ENCODE measurements at regions not wholly inside any gene's neighbourhood (a gene's known extent, or its start where the extent isn't known, plus 50 kb on each side); places are given as distances from the start of the nearest gene placed in this dataset.
A peak's percentile ranks its signal among the peaks of the same experiment; 100 is the strongest.

DNA sequence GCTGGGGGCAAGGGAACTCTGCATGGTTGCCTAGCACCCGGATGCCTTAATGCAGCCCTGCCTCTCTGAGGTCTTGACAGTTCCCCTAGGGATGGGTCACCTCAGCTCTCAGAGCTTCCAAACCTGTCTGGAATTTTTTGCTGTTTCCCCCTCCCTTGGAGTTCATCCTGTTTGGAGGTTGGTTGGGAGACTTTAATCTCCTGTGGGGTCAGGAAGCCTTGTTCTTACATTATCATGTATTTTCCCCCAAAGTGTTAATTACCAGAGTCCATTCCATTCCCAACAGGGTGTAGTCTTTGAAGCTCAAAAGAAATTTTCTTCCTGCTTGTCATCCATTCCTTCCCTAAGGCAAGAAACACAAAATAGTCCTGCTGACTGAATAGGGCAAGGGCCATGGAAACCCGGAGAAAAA, 150.3 kb upstream of the SPRY4 start:
- no peak for DNase-seq (ENCODE audit: low read depth in 2 of 2)

DNA sequence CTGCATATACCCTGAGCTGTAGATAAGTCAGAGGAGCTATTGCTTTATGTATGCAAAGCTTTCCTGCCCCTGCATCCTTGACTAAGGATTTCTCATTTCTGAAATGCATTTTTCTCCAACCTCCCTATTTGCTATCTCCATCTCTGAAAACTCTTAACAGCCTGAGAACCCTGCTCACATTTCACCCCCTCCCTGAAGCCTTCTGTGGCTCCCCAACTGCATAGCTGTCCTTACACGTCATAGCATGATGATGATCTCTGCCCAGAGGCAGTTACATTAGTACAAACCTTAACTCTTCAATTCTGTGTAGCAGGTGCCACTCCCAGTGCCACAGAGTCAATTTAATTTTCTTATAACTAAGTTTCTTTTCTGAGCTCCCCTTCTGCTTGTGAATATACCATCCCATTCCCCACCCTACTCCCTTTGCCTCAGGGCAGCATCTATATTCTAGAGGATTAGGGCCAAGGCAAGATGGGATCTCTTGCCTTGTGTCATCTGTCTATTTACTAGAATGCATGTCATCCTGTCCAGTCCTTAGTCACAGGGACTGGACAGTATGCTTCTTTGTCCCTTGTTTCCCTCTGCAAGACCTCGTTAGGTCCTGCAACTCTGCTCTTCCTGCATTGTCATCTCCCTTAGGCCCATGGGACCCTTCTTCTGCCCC, 149.7 kb upstream of the SPRY4 start:
- no peak for DNase-seq (ENCODE audit: low read depth in 2 of 2)

DNA sequence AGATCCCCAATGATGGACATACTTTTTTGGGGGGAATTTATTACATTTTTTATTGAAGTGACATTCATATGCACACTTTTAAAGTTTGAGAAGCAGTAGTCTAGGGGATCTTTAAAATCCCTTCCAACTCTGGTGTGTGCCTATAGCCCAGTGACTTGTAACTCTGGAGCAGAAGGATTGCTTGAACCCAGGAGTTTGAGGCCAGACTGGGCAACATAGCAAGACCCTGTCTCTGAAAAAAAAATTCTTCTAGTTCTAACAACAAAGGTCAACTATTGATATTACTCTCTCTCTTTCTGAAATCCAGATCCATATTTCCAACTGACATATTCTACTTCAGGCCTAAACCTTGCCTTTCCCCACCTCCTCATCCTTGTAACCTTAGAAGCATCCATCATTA, 148.2 kb upstream of the SPRY4 start:
- DNase-seq (ENCODE audit: low read depth in 2 of 2): no peak

DNA sequence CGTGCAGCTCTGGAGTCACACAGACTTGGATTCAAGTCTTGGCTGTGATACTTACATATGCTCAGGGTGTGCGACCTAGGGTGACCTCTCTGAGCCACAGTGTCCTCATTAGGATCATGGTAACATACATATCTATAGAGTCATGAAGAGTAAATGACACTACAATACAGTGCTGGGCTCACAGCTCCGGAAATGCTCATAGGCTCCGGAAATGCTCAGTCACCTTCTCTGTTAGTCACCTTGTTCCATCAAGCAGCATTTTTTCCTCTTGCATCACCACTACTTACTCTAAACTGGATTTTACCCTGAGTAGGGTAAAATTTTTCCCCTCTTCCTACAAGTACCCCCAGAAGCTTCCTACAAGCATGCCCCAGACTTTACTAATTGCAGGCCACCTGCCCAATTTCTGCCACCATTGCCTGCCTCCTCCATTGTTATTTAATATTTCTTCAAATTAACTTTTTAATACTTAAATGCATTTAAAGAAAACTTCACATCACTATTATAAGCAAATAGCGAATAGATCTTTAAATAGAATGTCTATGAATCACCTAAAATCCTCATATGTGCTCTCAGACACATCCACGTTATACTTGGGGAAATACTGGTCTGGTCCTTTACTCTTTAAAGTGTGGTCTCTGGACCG, 147.6 kb upstream of the SPRY4 start:
- DNase-seq (ENCODE audit: low read depth in 2 of 2): peak in 1 of 2 donors; percentile 7

DNA sequence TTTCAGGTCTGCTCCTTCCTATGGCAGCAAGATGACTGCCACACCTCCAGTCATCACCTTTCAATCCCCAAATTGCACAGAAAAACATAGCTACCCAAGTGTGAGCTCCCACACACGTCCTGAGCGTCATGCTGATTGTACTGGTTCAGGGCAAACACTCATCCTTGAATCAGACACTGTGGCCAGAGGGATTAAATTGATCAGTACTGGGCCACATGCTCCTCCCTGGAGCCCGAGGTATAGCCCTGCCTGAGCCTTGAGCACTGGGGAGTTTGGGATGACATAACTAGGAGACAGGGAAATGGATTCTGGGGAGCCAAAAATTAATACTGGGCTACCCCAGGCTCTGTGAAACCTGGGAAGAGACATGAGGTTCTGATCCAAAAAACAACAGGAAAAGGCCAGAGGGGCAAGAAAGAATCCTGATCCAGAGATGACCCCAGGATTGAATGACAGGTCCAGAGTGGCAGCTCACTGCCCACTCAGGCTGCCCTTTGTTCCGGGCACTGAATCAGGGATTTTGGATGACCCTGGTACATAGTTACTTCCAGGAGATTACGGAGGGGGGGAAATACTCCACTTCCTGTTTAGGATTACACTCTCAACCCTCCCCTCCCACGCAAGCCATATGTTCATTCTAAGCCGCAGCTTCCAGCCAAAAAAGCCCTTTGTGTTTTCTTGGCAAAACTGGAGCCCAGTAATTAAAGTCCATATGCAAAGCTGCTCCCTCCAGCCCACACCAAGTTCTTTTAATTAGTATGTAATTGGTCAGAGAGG, 141.6 kb upstream of the SPRY4 start:
- no peak for DNase-seq (ENCODE audit: low read depth in 2 of 2)

DNA sequence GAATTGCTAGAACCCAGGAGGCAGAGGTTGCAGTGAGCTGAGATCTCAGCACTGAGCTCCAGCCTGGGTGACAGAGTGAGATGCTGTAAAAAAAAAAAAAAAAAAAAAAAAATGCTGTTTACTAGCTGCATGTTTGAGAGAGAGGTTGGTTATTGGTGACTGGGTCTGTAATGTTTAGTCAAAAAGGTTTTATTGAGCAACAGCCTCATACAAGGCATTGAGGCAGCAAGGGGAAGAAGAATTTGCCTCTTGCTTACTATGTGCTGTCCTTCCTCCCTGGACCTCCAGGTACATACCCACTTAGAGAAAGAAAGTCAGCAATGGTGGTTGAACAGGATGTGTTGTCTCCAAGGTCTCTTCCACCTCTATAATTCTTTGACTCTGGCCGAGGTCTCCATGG, 140.7 kb upstream of the SPRY4 start:
- no peak for DNase-seq (ENCODE audit: low read depth in 2 of 2)

DNA sequence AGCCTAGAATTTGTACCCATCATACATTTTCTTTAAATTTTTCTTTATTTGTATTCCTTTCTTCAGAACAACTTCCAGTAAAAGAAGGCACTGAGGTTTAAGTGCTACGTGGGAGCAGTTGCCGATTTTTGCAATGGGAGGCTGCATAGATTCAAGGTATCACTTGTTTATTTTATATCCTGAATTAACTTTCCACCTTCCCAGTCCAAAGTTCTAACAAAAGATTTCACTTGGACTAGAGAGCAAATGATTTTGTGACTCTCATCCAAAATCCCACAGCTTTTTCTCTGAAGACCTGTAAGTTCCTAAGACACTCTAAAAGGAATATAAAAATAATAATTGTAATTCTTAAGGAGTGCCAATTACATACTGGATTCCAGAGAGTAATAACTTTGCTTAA, 139.1 kb upstream of the SPRY4 start:
- no peak for DNase-seq (ENCODE audit: low read depth in 2 of 2)

DNA sequence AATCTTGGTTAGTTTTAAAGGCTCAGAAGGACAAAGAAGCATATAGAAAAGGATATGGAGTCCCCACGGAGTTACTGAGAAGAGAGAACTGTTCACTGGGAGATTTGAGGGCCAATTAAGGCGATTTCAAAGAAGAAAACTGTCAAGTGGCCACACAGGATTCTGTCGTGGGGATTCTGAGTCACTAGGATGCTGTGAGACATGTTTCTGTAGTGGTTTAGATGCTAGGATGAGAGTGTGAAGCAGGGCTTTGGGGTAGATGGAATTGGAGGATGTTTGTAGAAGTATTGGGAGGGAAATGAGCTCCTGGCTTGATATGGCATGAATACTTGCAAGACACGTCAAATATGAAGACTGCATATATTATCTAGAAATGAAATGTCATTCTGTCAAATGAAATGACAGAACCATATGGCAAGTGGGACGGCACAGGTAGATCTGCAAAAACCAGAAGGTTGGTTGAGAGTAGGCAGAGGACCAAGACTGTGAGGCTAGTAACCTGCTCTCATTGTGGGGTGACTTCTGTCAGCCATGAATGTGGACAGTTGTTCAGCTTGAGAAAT, 136.3 kb upstream of the SPRY4 start:
- DNase-seq (ENCODE audit: low read depth in 2 of 2): no peak

DNA sequence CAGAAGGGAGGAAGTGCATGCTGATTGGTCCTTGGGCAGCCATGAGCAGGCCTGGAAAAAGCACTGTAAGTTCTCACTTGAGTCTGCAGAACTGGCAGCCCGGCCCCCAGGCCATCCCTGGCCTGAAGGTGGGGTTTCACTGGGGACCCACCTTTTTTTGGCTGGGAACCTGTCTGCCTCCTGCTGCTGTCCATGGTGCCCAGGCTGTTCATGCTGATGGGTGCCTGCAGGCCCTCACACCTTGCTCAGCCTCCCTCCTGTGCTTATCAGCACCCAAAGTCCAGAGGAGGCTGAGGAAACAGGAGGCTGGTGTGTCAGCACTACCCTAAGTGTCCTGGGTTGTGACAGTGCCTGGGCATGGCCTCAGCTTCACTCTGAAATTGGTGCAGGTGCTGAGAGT, 134.4 kb upstream of the SPRY4 start:
- DNase-seq (ENCODE audit: low read depth in 2 of 2): no peak

DNA sequence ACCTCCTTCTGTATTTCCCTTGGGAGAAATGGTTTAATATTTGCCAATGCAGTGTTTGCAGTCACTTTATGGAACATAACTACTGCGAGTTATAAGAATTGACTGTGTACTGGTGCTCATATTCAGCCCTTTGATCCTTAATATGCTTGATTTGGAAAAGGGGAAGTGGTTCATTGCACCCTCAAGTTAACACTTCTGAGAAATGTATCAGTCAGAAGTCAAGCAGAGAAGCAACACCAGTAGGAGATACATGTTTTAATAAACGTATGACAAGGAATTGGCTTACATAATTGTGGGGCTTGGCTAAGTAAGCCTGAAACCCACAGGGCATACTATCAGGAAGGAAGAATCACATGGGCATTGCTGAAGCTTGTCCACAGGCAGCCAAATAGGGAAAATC, 131.0 kb upstream of the SPRY4 start:
- DNase-seq (ENCODE audit: low read depth in 2 of 2): no peak

DNA sequence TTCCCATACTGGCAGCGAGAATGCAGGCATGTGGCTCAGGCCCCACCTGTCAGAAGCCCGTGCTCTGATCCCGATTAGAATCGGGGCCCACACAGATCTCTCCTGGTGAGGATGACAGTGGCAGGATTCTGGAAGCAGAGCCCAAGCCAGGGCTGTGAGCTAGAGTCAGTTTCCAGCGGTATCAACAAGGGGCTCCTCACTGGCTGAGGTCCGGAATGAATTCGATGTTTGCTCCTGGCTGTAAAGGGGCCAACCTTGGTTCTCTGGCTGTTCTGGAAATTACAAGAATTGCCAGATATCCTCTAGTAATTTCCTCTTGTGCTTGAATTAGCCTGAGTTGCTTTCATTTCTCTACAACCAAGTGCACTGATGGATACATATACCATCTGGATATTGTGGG, 129.1 kb upstream of the SPRY4 start:
- no peak for DNase-seq (ENCODE audit: low read depth in 2 of 2)

DNA sequence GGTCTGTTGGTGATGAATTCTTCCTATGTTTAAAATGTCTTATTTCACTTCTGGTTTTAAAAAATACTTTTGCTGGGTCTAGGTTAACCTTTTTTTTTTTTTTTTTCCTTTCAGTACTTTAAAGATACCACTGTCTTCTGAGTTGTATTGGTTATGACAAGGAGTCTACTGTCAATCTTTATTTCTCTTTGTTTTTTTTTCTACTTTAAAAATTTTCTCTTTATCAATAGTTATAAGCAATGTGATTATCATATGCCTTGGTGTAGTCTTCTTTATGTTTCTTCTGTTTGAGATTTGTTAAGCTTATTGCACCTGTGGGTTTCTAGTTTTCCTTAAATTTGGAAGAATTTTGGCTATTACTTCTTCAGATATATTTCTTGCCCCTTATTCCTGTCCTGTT, 125.6 kb upstream of the SPRY4 start:
- no peak for DNase-seq (ENCODE audit: low read depth in 2 of 2)

DNA sequence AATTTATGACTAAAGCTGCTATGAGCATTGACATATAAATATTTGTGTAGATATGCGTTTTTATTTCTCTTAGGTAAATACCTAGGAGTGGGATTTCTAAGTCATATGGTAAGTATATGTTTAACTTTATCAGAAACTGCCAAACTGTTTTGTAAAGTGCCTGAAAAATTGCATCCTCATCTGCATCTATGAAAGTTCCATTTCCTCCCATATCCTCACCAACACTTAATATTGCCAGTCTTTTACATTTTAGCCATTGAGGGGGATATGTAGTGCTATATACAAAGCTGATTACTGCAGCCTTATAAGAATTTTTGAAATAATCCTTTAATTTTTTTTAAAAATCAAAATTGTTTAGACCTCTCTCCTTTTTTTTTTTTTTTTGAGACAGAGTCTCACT, 123.1 kb upstream of the SPRY4 start:
- no peak for DNase-seq (ENCODE audit: low read depth in 2 of 2)

DNA sequence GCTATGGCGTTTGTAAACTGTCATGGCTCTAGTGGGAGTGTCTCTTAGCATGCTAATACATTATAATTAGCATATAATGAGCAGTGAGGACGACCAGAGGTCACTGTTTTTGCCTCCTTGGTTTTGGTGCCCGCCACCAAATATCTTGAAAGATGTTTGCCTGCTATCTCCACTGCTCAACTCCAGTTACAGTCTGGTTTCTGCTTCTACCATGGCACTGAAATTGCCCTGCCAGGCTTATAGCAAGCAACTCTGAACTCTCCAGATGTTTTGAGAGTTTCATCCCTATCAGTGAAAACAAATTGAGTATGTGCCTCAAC, 122.1 kb upstream of the SPRY4 start:
- no peak for DNase-seq (ENCODE audit: low read depth in 2 of 2)

DNA sequence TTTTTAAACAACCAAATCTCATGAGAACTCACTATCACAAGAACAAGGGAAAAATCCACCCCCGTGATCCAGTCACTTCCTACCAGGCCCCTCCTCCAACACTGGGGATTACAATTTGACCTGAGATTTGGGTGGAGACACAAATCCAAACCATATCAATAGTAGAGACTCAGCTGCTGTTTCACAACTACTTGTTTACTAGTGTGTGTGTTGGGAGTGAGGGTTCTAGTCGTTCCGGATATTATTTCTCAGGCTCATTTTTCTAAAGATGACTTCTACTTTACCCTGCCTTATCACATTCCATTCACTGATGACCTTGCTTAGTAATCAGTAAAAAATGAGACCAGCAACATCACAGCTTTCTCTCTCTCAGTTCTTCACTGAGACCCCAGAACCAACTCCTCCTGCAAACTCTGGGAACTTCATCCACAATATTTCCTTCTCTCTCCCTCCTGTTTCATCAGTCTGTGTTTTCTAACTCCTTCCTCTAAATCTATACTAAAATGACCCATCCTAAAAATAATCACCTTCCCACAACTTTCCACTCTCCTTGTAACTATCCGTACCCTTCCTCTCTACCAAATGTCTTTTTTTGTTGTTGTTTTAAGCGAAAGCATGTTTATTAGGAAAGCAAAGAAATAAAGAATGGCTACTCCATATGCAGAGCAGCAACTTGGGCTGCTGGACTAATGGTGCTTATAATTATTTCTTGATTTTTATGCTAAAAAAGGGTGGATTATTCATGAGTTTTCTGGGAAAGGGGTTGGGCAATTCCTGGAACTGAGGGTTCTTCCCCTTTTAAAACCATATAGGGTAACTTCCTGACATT, 121.5 kb upstream of the SPRY4 start:
- DNase-seq (ENCODE audit: low read depth in 2 of 2): no peak

DNA sequence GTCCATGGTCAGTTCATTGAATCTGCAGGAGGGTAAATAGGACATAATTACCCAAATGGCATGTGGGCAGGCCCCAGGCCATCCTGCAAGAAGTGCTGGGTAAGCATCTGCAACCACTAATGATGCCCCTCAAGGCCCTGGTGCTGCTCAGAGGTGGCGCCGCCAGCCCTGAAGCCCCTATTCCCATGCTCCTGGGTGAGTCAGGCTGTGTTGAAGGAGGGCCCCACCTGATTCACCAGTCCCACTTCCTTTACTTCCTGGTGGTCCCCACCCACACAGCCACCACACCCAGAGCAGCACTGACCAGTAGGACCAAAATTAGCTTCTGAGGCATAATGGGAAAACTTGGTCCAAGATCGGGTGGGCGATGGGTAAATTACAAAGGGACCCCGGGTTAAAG, 120.4 kb upstream of the SPRY4 start:
- DNase-seq (ENCODE audit: low read depth in 2 of 2): no peak

DNA sequence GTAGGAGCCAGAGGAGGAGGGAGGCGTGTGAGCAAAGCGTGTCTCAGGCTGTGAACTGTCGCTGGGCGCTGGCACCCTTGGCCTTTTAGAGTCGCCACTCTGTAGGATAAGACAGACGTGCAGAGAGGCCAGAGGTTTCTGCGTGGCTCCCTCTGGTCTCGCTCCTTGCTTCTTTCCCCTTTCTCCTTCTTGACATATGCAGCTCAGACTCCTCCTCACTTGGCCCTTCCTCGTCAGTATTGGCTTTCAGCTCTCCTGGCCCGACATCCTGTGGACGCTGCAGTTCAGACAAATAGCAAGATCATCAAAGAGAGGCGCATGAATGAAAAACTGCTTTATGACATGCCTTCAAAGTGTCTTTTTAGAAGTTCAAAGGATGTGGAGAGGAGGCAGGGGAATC, 116.8 kb upstream of the SPRY4 start:
- no peak for DNase-seq (ENCODE audit: low read depth in 2 of 2)

DNA sequence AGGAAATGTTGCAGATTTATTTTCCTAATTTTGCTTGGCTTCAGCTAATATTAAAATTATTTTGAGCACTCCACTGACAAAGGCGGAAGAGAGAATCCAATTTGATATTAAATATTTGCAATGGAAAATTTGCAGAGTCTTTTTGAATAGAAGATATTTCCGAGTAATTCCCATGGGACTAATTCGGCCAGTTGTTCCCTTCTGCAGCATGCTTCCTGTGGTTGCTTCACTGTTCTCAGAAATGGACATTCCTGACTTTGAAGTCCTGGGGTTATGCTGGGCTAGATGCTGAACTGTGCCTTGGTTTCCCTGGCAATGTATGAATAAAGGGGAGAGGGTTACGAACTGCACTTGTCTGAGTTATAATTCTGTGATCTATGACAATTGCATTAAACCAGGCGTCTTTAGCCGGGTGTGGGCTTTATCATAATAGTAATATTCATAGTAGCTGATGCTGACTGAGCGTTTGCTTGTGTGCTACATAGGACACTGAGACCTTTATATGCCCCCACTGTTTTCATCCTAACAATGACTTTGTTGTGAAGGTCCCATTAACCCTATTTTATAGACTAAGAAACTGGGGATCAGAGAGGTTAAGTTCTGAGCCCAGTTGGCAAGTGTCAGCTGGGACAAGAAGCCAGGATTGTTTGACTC, 114.5 kb upstream of the SPRY4 start:
- no peak for DNase-seq (ENCODE audit: low read depth in 2 of 2)

DNA sequence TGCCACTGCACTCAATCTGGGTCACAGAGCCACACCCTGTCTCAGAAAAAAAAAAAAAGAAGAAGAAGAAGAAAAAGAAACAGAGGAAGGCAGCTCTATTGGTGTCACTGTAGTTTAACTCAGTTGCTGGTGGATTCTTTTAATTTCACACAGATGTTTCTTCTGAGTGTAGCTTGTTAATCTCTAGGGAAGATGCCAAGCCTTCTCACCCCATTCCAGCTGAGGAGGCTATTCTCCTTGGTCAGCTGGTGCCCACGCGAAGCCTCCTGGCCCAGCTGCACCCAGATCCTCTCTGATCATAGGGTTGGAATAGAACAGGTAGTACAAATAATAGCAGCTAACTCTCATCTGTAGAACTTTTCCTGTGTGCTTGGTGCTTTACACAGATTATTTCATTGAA, 113.8 kb upstream of the SPRY4 start:
- no peak for DNase-seq (ENCODE audit: low read depth in 2 of 2)

DNA sequence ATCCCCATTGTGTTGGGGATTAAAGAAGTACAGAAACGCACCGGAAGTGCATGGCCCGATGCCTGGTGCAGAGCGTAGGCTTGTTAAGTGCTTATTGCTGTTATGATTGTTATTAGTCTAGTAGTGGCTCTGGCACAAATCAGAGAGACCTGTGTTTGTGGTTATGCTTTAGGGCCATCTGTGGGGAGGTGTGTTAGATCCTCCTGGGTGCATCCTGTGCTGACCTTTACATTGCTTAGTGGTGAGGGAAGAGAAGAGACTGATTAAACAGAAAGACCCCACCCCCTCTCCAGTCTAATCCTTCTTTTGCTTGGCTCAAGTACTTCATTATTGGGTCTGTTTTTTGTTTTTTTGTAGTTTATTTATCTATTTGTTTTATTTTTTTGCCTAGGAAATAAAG, 112.7 kb upstream of the SPRY4 start:
- DNase-seq (ENCODE audit: low read depth in 2 of 2): no peak

DNA sequence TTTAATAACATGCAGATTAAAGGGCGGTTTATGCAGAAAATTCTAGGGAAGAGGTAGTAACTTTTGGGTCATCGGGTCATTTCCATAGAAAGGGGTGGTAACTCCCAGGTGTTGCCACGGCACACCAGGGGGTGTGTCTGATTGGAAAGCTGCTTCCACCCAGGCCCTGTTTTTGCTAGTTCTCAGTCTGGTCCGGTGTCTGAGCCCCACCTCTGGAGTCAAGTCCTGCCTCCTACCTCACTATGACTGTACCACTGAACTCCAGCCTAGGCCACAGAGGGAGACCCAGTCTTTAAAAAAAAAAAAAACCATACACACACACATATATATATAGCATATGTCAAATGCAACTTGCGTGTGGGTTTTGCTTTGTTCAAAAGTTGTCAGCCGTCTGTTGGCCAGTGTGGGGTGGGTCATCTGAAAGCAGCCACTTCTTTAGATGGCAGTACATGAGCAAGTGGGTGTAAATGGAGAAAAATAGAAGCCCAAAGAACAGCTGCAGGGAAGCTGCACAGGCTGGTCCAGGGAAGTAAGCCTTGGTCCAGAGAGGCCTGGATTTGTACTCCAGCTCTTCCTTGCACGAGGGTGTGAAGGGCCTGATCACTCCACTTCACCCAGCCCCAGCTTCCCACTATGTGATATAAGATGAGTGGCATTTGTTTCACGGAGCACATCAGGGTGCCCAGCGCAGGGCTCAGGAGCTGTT, 110.7 kb upstream of the SPRY4 start:
- no peak for DNase-seq (ENCODE audit: low read depth in 2 of 2)
